Thyroid gland (tissue), 4 donors: ENCODE measurements at regions not wholly inside any gene's neighbourhood (a gene's known extent, or its start where the extent isn't known, plus 50 kb on each side); places are given as distances from the start of the nearest gene placed in this dataset.

Experiments
- POLR2A ChIP-seq, 2 donors: fragments of 450-650 bp; IDR thresholded peaks; one replicate each; pipeline ENCODE4 v1.6.1; 2017; ENCODE audit warnings: antibody characterized with exemption in 2 of 2, mild to moderate bottlenecking in 2 of 2, moderate library complexity in 1 of 2
- TF ChIP-seq, protein P1 (sequence below), 6 experiments: fragments of 200-600 bp in 3 of 6; fragments of 450-650 bp in 3 of 6; sonication (generic) in 3 of 6; IDR thresholded peaks; one replicate each; pipeline ENCODE4 v1.5.1; 2016 to 2019; ENCODE audit warnings: antibody characterized with exemption in 6 of 6, mild to moderate bottlenecking in 2 of 6, inconsistent platforms in 1 of 6, moderate library complexity in 1 of 6

DNA sequence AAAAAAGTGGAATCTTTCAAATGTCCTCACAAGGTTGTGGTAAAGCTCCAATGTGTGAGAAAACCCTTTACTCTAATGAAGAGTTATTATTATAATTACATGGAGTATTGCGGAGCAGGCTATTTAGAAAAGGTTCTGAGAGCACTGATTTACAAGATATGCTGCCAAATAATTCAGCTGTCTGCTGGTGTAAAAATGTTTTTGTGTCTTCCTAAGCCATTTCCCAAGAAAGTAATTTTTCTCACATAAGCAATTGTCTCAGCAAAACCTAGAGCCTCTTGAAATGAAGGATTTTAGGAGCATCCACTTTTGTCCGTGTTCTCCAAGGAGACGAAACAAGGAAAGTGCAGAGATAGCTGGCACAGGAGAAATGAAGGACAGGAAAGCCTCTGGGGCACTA lies 229.6 kb upstream of the STARD13 start:
- TF ChIP-seq POLR2A (IDR thresholded peaks at IDR 0.05) = no peak
- TF ChIP-seq, protein P1, sequence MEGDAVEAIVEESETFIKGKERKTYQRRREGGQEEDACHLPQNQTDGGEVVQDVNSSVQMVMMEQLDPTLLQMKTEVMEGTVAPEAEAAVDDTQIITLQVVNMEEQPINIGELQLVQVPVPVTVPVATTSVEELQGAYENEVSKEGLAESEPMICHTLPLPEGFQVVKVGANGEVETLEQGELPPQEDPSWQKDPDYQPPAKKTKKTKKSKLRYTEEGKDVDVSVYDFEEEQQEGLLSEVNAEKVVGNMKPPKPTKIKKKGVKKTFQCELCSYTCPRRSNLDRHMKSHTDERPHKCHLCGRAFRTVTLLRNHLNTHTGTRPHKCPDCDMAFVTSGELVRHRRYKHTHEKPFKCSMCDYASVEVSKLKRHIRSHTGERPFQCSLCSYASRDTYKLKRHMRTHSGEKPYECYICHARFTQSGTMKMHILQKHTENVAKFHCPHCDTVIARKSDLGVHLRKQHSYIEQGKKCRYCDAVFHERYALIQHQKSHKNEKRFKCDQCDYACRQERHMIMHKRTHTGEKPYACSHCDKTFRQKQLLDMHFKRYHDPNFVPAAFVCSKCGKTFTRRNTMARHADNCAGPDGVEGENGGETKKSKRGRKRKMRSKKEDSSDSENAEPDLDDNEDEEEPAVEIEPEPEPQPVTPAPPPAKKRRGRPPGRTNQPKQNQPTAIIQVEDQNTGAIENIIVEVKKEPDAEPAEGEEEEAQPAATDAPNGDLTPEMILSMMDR (IDR thresholded peaks at IDR 0.05) = no peak
